ENCODE measurements at regions not wholly inside any gene's neighbourhood (a gene's known extent, or its start where the extent isn't known, plus 50 kb on each side); places are given as distances from the start of the nearest gene placed in this dataset.
A peak's percentile ranks its signal among the peaks of the same experiment; 100 is the strongest.

DNA sequence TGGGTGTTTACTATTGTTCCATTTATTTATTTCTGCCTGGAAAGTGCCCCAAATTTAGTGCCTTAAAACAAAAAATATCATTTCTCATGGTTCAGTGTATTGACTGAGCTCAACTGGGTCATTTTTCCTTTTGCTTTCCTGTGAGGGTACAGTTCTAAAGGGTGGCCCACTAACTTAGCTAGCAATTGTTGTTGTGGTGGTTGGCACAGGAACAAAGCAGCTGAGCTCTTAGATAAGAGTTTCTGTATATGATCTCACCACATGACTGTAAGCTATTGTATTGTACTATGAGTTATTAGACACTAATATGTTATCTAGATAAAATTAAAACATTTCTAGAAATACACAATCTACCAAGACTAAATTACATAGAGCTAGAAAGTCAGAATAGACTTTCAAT lies 1283.7 kb downstream of the OTOL1 start:
- H3K4me1 Mint-ChIP-seq (ENCODE audit: unreplicated experiment) = no peaks in the 10 kb centered on the region
- no peaks in the 10 kb centered on the region for H3K36me3 Mint-ChIP-seq (ENCODE audit: low read depth, unreplicated experiment)
- H3K27ac Mint-ChIP-seq (ENCODE audit: unreplicated experiment) = peak overlapping the region; percentile 80
- no peak overlapping the region for H3K4me3 Mint-ChIP-seq (ENCODE audit: unreplicated experiment)
- no peaks in the 10 kb centered on the region for H3K9me3 Mint-ChIP-seq (ENCODE audit: unreplicated experiment)
- no peak for TF ChIP-seq CTCF (IDR thresholded peaks at IDR 0.05; ENCODE audit: unreplicated experiment)
- DNase-seq (ENCODE audit: low spot score) = no peak
- H3K27me3 Mint-ChIP-seq (ENCODE audit: unreplicated experiment) = no peaks in the 10 kb centered on the region

DNA sequence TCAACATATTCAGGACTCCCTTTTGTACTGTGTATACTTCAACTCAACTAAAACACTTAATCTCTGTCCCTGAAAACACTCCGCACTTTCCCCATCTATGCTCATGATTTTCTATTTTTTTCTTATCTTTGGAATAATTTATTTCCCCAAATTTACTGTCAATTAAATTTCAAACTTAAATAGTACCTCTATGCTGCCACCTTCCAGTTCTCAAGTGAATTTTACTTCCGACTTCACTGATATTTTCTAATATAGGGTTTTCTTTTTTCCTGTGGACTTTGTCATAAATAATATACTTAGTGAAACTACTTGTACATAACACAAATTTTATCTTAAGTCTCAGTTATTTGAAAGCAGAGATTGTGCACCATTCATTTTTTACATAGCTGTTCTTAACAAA lies 1303.3 kb downstream of the OTOL1 start:
- DNase-seq (ENCODE audit: low spot score) = no peak
- H3K36me3 Mint-ChIP-seq (ENCODE audit: low read depth, unreplicated experiment) = no peaks in the 10 kb centered on the region
- H3K4me1 Mint-ChIP-seq (ENCODE audit: unreplicated experiment) = no peaks in the 10 kb centered on the region
- H3K27me3 Mint-ChIP-seq (ENCODE audit: unreplicated experiment) = no peaks in the 10 kb centered on the region
- H3K27ac Mint-ChIP-seq (ENCODE audit: unreplicated experiment) = no peak overlapping the region
- TF ChIP-seq CTCF (IDR thresholded peaks at IDR 0.05; ENCODE audit: unreplicated experiment) = no peak
- H3K4me3 Mint-ChIP-seq (ENCODE audit: unreplicated experiment) = no peak overlapping the region
- no peaks in the 10 kb centered on the region for H3K9me3 Mint-ChIP-seq (ENCODE audit: unreplicated experiment)

DNA sequence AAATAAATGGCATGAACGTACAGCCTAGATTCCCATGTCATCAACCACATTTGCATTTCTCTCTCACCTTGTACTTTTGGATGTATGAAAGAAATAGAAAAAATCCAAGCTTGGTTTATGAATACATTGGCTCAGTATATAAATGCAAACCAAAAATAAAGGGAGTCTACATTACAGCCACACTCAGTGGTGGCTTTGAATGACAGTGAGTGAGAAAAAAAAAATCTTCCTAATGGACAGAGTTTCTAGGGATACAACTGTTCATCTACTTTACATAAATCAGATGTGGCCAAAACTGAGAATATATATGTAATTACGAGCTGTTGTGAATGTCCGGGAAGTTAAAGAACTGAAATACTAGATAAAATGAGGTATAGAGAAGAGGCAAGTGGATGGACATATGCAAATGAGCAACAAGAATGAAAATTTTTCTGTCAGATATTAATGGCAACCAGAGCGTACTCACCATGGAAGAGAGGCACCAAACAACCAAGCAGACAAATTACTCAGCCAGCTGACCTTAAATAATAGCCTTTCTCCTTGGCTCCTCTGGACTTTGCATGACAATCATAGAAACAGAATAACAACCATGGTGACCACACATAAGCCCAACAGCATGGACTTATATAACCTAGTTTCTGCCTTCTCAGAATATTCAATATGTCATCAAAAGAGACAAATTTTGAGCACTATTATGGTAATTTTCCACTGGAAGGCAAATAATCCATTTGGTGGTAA lies 1305.8 kb downstream of the OTOL1 start:
- Mint-ChIP-seq H3K27me3 (ENCODE audit: unreplicated experiment) (no peaks in the 10 kb centered on the region), H3K36me3 (ENCODE audit: low read depth, unreplicated experiment) (no peaks in the 10 kb centered on the region), H3K9me3 (ENCODE audit: unreplicated experiment) (no peaks in the 10 kb centered on the region), H3K4me3 (ENCODE audit: unreplicated experiment) (no peak overlapping the region), H3K4me1 (ENCODE audit: unreplicated experiment) (no peaks in the 10 kb centered on the region), H3K27ac (ENCODE audit: unreplicated experiment) (no peak overlapping the region)
- no peak for TF ChIP-seq CTCF (IDR thresholded peaks at IDR 0.05; ENCODE audit: unreplicated experiment)
- DNase-seq (ENCODE audit: low spot score) = no peak

DNA sequence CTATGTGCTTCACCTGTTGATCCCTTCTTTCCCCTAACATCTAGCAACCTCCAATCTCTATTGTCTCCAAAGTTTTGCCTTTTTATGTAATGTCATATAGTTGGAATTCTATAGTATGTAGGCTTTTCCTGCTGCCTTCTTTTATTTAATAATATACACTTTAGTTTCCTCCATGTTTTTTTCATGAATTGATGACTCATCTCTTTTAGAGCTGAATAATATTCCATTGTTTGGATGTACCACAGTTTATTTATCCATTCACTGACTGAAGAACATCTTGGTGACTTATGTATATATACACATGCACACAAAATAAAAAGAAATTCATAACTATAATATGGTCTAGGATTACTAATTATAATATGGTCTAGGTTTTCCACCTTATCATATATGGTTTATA lies 1314.2 kb downstream of the OTOL1 start:
- no peaks in the 10 kb centered on the region for H3K4me1 Mint-ChIP-seq (ENCODE audit: unreplicated experiment)
- no peak for DNase-seq (ENCODE audit: low spot score)
- H3K9me3 Mint-ChIP-seq (ENCODE audit: unreplicated experiment) = no peaks in the 10 kb centered on the region
- no peak overlapping the region for H3K27ac Mint-ChIP-seq (ENCODE audit: unreplicated experiment)
- H3K36me3 Mint-ChIP-seq (ENCODE audit: low read depth, unreplicated experiment) = no peaks in the 10 kb centered on the region
- no peak overlapping the region for H3K4me3 Mint-ChIP-seq (ENCODE audit: unreplicated experiment)
- TF ChIP-seq CTCF (IDR thresholded peaks at IDR 0.05; ENCODE audit: unreplicated experiment) = no peak
- H3K27me3 Mint-ChIP-seq (ENCODE audit: unreplicated experiment) = no peaks in the 10 kb centered on the region

- H3K27ac Mint-ChIP-seq (ENCODE audit: unreplicated experiment) = no peak overlapping the region
- no peak for DNase-seq (ENCODE audit: low spot score)
- H3K36me3 Mint-ChIP-seq (ENCODE audit: low read depth, unreplicated experiment) = peaks cover 4% of the 10 kb centered on the region
- no peak for TF ChIP-seq CTCF (IDR thresholded peaks at IDR 0.05; ENCODE audit: unreplicated experiment)
- H3K4me1 Mint-ChIP-seq (ENCODE audit: unreplicated experiment) = no peaks in the 10 kb centered on the region
- no peak overlapping the region for H3K4me3 Mint-ChIP-seq (ENCODE audit: unreplicated experiment)
- no peaks in the 10 kb centered on the region for H3K9me3 Mint-ChIP-seq (ENCODE audit: unreplicated experiment)
- H3K27me3 Mint-ChIP-seq (ENCODE audit: unreplicated experiment) = no peaks in the 10 kb centered on the region
Observed at GRCh38 chr3:162842549-162843216, 1346.1 kb downstream of the OTOL1 start.
